ENCODE measurements at regions not wholly inside any gene's neighbourhood (a gene's known extent, or its start where the extent isn't known, plus 50 kb on each side); places are given as distances from the start of the nearest gene placed in this dataset.

GRCh38 chr13:56864451-56864850 is 276.3 kb upstream of the PRR20A start:
- TF ChIP-seq CTCF (conservative IDR thresholded peaks at IDR 0.05; ENCODE audit: low read depth, low read length) (no peak), EZH2 (IDR thresholded peaks at IDR 0.05; ENCODE audit: borderline replicate concordance, low read depth, low read length, poor library complexity, severe bottlenecking) (no peak)
